Activated gamma-delta T cell treated with anti-CD3 and anti-CD28 coated beads, Interleukin-2, amount 50 U/mL, for 16 hours (primary cell): ENCODE measurements at regions not wholly inside any gene's neighbourhood (a gene's known extent, or its start where the extent isn't known, plus 50 kb on each side); places are given as distances from the start of the nearest gene placed in this dataset.

Experiments used
- DNase-seq: peaks from one replicate; pipeline ENCODE4 v3.0.0-alpha.2; 2020; ENCODE audit warnings: low read depth

GRCh38 chr3:152054315-152054714, 180.9 kb downstream of the SUCNR1 start:
- no peak for DNase-seq

- no peak for DNase-seq
Measured at GRCh38 chr3:152056073-152056472, 182.6 kb downstream of the SUCNR1 start.

- DNase-seq = no peak
Measured at GRCh38 chr3:152056481-152056880, 183.0 kb downstream of the SUCNR1 start.

- DNase-seq = no peak
Measured at GRCh38 chr3:152056987-152057386, 183.5 kb downstream of the SUCNR1 start.

GRCh38 chr3:152058856-152059255, 185.4 kb downstream of the SUCNR1 start:
- no peak for DNase-seq

GRCh38 chr3:152060701-152061100, 187.3 kb downstream of the SUCNR1 start:
- no peak for DNase-seq

- no peak for DNase-seq
Measured at GRCh38 chr3:152061296-152061695, 187.9 kb downstream of the SUCNR1 start.

- no peak for DNase-seq
Measured at GRCh38 chr3:152069871-152070270, 196.4 kb downstream of the SUCNR1 start.

- DNase-seq = no peak
Measured at GRCh38 chr3:152071315-152071714, 197.4 kb upstream of the MBNL1 start.

GRCh38 chr3:152071924-152072323, 196.8 kb upstream of the MBNL1 start:
- DNase-seq = no peak

- no peak for DNase-seq
Measured at GRCh38 chr3:152073267-152073666, 195.5 kb upstream of the MBNL1 start.

- DNase-seq = no peak
Measured at GRCh38 chr3:152076148-152076547, 192.6 kb upstream of the MBNL1 start.

- DNase-seq = no peak
Measured at GRCh38 chr3:152079980-152080379, 188.7 kb upstream of the MBNL1 start.

- no peak for DNase-seq
Measured at GRCh38 chr3:152083135-152083534, 185.6 kb upstream of the MBNL1 start.

- DNase-seq = no peak
Measured at GRCh38 chr3:152084441-152085158, 184.1 kb upstream of the MBNL1 start.

- no peak for DNase-seq
Measured at GRCh38 chr3:152087153-152087552, 181.6 kb upstream of the MBNL1 start.

GRCh38 chr3:152089528-152089927, 179.2 kb upstream of the MBNL1 start:
- DNase-seq = no peak

- no peak for DNase-seq
Measured at GRCh38 chr3:152091725-152092124, 177.0 kb upstream of the MBNL1 start.

- DNase-seq = no peak
Measured at GRCh38 chr3:152093901-152094300, 174.8 kb upstream of the MBNL1 start.

- DNase-seq = no peak
Measured at GRCh38 chr3:152094406-152094805, 174.3 kb upstream of the MBNL1 start.

- no peak for DNase-seq
Measured at GRCh38 chr3:152095472-152095871, 173.3 kb upstream of the MBNL1 start.

- no peak for DNase-seq
Measured at GRCh38 chr3:152096280-152096906, 172.3 kb upstream of the MBNL1 start.

- no peak for DNase-seq
Measured at GRCh38 chr3:152097120-152097519, 171.6 kb upstream of the MBNL1 start.

GRCh38 chr3:152097770-152098169, 171.0 kb upstream of the MBNL1 start:
- DNase-seq = no peak
